Central memory CD8-positive, alpha-beta T cell (primary cell): ENCODE measurements at regions not wholly inside any gene's neighbourhood (a gene's known extent, or its start where the extent isn't known, plus 50 kb on each side); places are given as distances from the start of the nearest gene placed in this dataset.

Experiments
- ATAC-seq: fragments of 150-1000 bp; cut with Tn5 transposase; replicated peaks from 2 replicates; pipeline ENCODE4 v1.10.0; 2022; ENCODE audit warnings: mild to moderate bottlenecking, moderate FRiP score, moderate number of reproducible peaks; ENCODE audit not compliant: poor library complexity, severe bottlenecking; ENCODE audit errors: extremely low read depth
- DNase-seq, 2 donors: peaks; one replicate each; pipeline ENCODE4 v3.0.0; 2021; ENCODE audit warnings: low spot score in 2 of 2
- H3K27ac Mint-ChIP-seq: one replicate; pipeline ENCODE4 v1.8.0; 2022; ENCODE audit warnings: low read depth, mild to moderate bottlenecking, moderate library complexity, mixed read lengths
- H3K27me3 Mint-ChIP-seq: one replicate; pipeline ENCODE4 v1.8.0; 2022; ENCODE audit warnings: mixed read lengths
- H3K36me3 Mint-ChIP-seq: one replicate; pipeline ENCODE4 v1.8.0; 2022; ENCODE audit warnings: mild to moderate bottlenecking, moderate library complexity, mixed read lengths; ENCODE audit not compliant: insufficient read depth
- H3K4me1 Mint-ChIP-seq: one replicate; pipeline ENCODE4 v1.8.0; 2022; ENCODE audit warnings: mixed read lengths
- H3K4me3 Mint-ChIP-seq: one replicate; pipeline ENCODE4 v1.8.0; 2022; ENCODE audit warnings: mild to moderate bottlenecking, moderate library complexity, mixed read lengths
- H3K9me3 Mint-ChIP-seq: one replicate; pipeline ENCODE4 v1.8.0; 2022; ENCODE audit warnings: mixed read lengths

DNA sequence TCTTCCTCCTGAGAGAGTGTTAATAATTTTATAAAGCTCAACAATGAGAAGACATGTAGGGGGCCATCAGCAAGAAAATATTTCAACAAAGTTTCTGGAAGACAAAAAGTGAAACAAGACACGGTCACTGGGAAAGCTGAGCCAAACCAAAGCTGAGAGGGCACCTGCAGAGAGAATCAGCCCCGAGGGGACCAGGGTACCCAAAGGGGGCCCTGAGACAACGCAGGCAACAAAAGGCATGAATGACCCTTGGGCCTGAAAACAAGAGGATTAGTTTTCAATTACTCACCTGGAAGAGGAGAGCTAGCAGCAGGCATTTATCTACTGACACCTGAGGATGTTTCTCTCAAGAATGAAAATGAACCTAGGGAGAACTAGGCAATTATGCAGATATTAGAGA is 461.2 kb upstream of the MGMT start:
- DNase-seq (no peak), ATAC-seq (no peak)
- Mint-ChIP-seq H3K36me3 (no peaks in the 10 kb centered on the region), H3K27ac (no peak overlapping the region), H3K4me1 (no peaks in the 10 kb centered on the region), H3K9me3 (peaks cover 7% of the 10 kb centered on the region), H3K27me3 (no peaks in the 10 kb centered on the region), H3K4me3 (no peak overlapping the region)

DNA sequence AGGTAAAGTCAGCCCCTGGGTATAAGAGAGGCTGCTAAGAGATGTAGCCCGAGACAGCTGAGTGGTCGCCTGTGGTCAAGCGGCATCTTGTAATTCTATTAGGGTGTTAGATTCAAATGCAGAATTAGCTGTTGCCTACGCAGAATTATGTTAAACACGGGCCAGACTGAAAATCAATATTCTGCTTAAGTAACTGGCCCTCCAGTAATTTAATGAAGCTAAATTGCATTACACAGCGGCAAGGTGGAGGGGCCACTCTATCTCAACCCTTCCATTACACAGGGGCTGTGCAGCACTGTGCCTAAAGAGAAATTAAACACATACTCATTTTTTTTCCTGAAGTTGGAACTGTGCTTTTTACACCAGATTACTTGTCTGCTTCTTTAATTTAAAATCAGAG is 448.5 kb upstream of the MGMT start:
- Mint-ChIP-seq H3K4me1 (no peaks in the 10 kb centered on the region), H3K27me3 (no peaks in the 10 kb centered on the region), H3K9me3 (no peaks in the 10 kb centered on the region), H3K4me3 (no peak overlapping the region), H3K36me3 (no peaks in the 10 kb centered on the region), H3K27ac (no peak overlapping the region)
- ATAC-seq (no peak), DNase-seq (no peak)

- Mint-ChIP-seq H3K27ac (no peak overlapping the region), H3K36me3 (no peaks in the 10 kb centered on the region), H3K9me3 (no peaks in the 10 kb centered on the region), H3K27me3 (no peaks in the 10 kb centered on the region), H3K4me3 (no peak overlapping the region), H3K4me1 (no peaks in the 10 kb centered on the region)
- ATAC-seq (no peak), DNase-seq (no peak)
Observed at GRCh38 chr10:129020651-129021330, 446.2 kb upstream of the MGMT start.

- H3K4me1 Mint-ChIP-seq = no peaks in the 10 kb centered on the region
- H3K27ac Mint-ChIP-seq = no peak overlapping the region
- ATAC-seq (no peak), DNase-seq (no peak)
- no peak overlapping the region for H3K4me3 Mint-ChIP-seq
- no peaks in the 10 kb centered on the region for H3K36me3 Mint-ChIP-seq
- H3K27me3 Mint-ChIP-seq = no peaks in the 10 kb centered on the region
- H3K9me3 Mint-ChIP-seq = no peaks in the 10 kb centered on the region
Observed at GRCh38 chr10:129021594-129022304, 445.3 kb upstream of the MGMT start.

DNA sequence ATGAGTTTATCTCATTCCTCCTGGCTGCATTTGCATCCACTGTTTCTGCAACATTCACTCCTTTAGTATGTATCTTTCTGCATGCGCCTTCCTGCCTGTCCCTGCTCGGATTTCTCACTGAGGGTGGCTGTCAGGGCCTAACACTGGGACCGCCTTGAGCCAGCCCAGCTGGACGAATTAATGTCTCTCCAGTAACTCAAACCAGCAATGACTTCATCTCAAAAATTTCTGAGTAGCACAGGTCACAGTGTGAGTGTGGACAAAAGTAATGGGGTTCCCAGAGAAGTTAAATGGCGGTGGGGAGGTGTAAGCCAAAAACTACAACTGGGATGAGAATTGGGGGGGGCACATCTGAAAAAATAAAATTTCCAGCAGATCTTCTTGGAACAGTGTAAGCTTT is 444.0 kb upstream of the MGMT start:
- no peak for DNase-seq
- H3K9me3 Mint-ChIP-seq = no peaks in the 10 kb centered on the region
- H3K27ac Mint-ChIP-seq = no peak overlapping the region

GRCh38 chr10:129024046-129024445 is 443.0 kb upstream of the MGMT start:
- no peaks in the 10 kb centered on the region for H3K9me3 Mint-ChIP-seq
- ATAC-seq = no peak

More for the DNA sequence above, 444.0 kb upstream of the MGMT start:
- Mint-ChIP-seq H3K4me3 (no peak overlapping the region), H3K36me3 (no peaks in the 10 kb centered on the region), H3K27me3 (no peaks in the 10 kb centered on the region), H3K4me1 (no peaks in the 10 kb centered on the region)
- ATAC-seq = no peak

DNA sequence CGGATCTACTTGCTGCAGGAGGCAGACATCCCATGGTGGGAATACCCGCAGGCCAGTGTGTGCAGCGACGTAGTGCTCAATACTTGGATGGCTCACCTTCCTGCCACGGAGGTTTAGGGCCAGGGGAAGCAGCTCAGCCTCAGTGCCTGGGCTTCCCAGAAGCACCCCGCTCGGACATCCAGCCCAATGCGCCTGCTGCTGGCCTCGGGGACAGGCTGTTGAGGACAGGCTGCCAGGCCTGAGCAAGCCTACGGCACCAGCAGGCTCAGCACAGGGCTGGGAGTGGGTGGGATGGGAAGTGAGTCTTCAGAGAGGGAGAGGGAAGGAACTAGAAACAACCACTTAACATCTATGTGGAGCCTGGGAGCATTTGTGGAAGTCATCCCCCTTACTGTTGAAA is 441.3 kb upstream of the MGMT start:
- Mint-ChIP-seq H3K27me3 (peaks cover 10% of the 10 kb centered on the region), H3K27ac (no peak overlapping the region), H3K9me3 (no peaks in the 10 kb centered on the region), H3K4me1 (no peaks in the 10 kb centered on the region), H3K4me3 (no peak overlapping the region), H3K36me3 (no peaks in the 10 kb centered on the region)
- ATAC-seq (no peak), DNase-seq (no peak)

More at GRCh38 chr10:129024046-129024445, 443.0 kb upstream of the MGMT start:
- Mint-ChIP-seq H3K27me3 (no peaks in the 10 kb centered on the region), H3K27ac (no peak overlapping the region), H3K4me3 (no peak overlapping the region), H3K36me3 (no peaks in the 10 kb centered on the region), H3K4me1 (no peaks in the 10 kb centered on the region)
- DNase-seq = no peak

DNA sequence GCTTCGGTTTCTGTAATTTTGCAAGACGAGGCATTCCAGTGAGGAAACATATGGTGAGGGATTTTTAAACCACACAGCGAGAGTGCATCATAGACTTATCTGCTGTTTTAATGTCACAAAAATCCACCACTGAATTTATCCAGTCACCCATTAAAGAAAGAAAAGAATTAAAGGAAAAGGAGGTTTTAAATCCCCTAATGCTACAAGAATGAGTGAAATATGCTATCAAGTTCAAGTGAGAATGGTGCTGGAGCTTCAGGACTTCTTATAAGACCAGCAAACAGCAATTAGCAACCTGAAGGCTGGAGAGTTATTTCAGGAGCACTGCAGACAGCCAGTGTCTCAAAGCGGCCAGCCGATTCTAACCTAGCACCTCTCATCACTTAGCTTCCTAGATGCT is 439.1 kb upstream of the MGMT start:
- no peak for ATAC-seq
- DNase-seq = no peak
- H3K27me3 Mint-ChIP-seq = peaks cover 30% of the 10 kb centered on the region

DNA sequence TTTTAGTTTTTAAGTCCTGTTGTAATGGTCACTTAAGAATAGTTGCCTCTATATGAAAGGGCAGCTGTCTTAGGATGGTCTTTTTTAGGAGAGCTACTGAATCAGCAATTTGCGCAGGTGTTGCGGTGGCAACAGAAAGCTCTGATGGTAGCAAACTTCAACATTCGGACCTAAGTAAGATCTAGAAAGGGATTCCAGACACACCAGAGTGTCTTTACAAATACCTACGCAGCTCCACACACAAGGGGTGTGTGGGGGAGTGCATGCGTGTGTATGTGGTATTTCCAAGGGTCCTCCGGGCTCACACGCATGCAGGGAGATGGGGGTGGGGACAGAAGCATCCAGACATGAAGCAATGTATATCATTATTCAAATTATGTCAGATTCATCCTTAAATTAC is 438.6 kb upstream of the MGMT start:
- no peaks in the 10 kb centered on the region for H3K4me1 Mint-ChIP-seq
- H3K36me3 Mint-ChIP-seq = no peaks in the 10 kb centered on the region
- peaks cover 35% of the 10 kb centered on the region for H3K27me3 Mint-ChIP-seq
- no peak overlapping the region for H3K27ac Mint-ChIP-seq
- no peak for ATAC-seq
- no peaks in the 10 kb centered on the region for H3K9me3 Mint-ChIP-seq
- no peak overlapping the region for H3K4me3 Mint-ChIP-seq
- no peak for DNase-seq

More for the DNA sequence above, 439.1 kb upstream of the MGMT start:
- Mint-ChIP-seq H3K27ac (no peak overlapping the region), H3K4me1 (no peaks in the 10 kb centered on the region), H3K4me3 (no peak overlapping the region), H3K36me3 (no peaks in the 10 kb centered on the region), H3K9me3 (no peaks in the 10 kb centered on the region)

- no peak for DNase-seq
- H3K9me3 Mint-ChIP-seq = no peaks in the 10 kb centered on the region
- H3K4me3 Mint-ChIP-seq = no peak overlapping the region
- no peaks in the 10 kb centered on the region for H3K36me3 Mint-ChIP-seq
- no peak overlapping the region for H3K27ac Mint-ChIP-seq
- no peak for ATAC-seq
- H3K27me3 Mint-ChIP-seq = peaks cover 41% of the 10 kb centered on the region
- no peaks in the 10 kb centered on the region for H3K4me1 Mint-ChIP-seq
Observed at GRCh38 chr10:129029051-129029450, 438.0 kb upstream of the MGMT start.

DNA sequence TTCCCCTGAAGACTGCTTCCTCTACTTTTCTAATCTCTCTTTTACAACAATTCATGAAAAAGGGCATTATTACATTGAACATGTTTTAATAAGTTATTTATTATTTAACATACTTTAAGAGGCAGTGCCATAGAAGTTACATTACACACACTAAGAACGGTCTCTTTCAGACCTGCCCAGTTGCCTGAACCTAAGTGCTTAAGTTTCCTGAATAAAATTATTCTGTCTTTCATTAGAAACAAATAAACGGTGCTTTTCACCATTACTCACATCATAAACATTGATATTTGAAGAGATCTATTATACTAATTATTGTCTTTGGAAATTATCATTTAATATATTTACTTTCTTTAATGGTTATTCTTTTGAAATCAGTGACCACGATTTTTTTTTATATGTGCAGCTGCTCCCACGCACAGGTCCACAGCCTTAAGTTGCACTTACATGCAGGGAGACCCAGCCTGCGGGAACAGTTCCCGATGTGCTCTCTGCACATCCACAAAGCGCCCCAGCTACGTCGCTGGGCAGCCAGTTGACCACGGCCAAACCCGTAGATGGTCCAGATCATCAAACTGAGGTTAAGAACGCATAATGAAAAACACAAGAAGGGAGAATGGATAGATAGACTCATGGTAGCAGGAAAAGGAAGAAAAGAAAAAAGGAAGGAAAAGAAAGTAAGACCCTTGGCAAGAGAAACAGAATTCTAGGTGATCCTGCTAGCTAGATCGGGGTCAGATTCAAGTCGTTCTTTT is 437.0 kb upstream of the MGMT start:
- no peaks in the 10 kb centered on the region for H3K36me3 Mint-ChIP-seq
- no peak overlapping the region for H3K4me3 Mint-ChIP-seq
- no peaks in the 10 kb centered on the region for H3K4me1 Mint-ChIP-seq
- no peak overlapping the region for H3K27ac Mint-ChIP-seq
- H3K27me3 Mint-ChIP-seq = peaks cover 43% of the 10 kb centered on the region
- H3K9me3 Mint-ChIP-seq = no peaks in the 10 kb centered on the region
- DNase-seq (no peak), ATAC-seq (no peak)

GRCh38 chr10:129030603-129030895 is 436.5 kb upstream of the MGMT start:
- H3K27me3 Mint-ChIP-seq = peaks cover 43% of the 10 kb centered on the region
- H3K9me3 Mint-ChIP-seq = no peaks in the 10 kb centered on the region
- peaks cover 5% of the 10 kb centered on the region for H3K4me1 Mint-ChIP-seq
- DNase-seq = no peak
- no peak overlapping the region for H3K4me3 Mint-ChIP-seq
- H3K36me3 Mint-ChIP-seq = no peaks in the 10 kb centered on the region
- H3K27ac Mint-ChIP-seq = no peak overlapping the region
- ATAC-seq = no peak
